ENCODE measurements at regions not wholly inside any gene's neighbourhood (a gene's known extent, or its start where the extent isn't known, plus 50 kb on each side); places are given as distances from the start of the nearest gene placed in this dataset.
"Not testable (repeated sequence)": the region's sequence is repeated elsewhere in the genome, so short reads cannot be mapped to it uniquely, and the experiment has no call there.

DNA sequence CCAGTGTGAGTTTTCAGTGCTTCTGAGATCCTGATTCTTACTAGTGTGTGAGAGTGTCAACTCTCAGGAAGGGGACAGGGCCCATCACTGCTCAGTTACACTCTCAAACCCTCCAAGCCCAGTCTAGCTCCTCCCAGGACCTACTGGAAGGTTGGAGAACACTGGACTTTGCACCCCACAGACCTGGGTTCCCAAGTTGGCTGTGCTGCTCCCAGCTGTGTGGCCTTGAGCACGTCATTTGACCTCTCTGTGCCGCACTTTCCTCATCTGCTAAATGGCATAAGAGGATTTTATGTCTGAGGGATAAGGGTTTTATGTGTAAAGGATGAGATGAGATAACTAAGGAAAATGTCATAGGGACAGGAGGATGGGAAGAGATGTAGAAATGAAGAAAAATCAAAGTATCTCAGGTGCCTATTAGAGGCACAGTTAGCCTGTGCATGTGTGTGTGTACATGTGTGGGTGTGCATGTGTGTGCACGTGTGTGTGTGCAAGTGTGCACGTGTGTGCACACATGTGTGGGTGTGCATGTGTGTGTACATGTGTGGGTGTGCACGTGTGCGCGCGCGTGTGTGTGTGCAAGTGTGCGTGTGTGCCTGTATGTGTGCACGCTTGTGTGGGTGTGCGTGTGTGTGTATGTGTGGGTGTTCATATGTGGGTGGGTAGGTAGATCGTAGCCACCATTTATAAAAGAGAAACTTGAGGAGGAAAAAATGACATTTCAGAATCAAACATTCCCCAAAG is 108.0 kb upstream of the GRK3 start:
- DNase-seq (ENCODE audit: low read depth in 3 of 3) = not testable (repeated sequence)

DNA sequence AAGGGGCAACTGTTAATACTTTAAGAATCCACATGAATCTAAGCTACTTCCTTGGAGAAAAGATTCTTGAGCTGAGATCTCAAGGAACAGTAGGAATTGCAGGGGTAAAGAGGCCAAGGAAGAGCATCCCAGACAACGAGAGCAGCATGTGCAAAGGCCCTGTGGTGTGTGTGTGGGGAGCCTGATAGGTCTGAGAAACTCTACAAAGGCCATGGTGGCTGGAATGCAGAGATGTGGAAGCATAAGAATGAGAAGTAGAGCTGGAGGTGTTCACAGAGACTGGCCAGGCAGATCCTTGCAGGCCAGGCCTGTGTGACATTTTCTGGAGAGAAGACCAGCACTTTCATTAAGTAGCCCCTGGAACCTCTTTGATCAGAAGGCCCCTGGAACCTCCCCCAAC is 105.8 kb upstream of the GRK3 start:
- not testable (repeated sequence) for DNase-seq (ENCODE audit: low read depth in 3 of 3)

DNA sequence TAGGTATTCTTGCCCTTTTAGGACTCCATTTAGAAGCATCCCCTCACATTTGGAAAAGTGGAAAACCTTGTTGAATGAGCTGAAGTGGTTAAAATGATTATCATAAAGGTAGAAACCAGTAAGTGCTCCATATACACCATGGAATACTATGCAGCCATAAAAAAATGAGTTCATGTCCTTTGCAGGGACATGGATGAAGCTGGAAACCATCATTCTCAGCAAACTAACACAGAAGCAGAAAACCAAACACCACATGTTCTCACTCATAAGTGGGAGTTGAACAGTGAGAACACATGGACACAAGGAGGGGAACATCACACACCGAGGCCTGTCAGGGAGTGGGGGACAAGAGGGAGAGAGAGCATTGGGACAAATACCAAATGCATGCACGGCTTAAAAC is 103.8 kb upstream of the GRK3 start:
- DNase-seq (ENCODE audit: low read depth in 3 of 3) = not testable (repeated sequence)

DNA sequence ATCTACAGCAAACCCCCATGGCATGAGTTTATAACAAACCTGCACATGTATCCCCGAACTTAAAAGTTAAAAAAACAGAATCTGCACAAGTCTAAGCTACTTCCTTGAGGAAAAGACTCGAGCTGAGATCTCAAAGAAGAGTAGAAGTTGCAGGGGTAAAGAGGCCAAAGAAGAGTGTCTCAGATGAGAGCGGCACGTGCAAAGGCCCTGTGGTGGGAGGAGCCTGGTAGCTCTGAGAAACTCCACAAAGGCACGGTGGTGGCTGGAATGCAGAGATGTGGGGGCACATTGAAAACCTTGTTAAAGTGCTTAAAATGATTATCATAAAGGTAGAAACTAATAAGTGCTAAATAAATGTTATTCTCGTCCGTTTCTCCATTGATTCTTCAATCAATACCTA is 103.2 kb upstream of the GRK3 start:
- no peak for DNase-seq (ENCODE audit: low read depth in 3 of 3)

DNA sequence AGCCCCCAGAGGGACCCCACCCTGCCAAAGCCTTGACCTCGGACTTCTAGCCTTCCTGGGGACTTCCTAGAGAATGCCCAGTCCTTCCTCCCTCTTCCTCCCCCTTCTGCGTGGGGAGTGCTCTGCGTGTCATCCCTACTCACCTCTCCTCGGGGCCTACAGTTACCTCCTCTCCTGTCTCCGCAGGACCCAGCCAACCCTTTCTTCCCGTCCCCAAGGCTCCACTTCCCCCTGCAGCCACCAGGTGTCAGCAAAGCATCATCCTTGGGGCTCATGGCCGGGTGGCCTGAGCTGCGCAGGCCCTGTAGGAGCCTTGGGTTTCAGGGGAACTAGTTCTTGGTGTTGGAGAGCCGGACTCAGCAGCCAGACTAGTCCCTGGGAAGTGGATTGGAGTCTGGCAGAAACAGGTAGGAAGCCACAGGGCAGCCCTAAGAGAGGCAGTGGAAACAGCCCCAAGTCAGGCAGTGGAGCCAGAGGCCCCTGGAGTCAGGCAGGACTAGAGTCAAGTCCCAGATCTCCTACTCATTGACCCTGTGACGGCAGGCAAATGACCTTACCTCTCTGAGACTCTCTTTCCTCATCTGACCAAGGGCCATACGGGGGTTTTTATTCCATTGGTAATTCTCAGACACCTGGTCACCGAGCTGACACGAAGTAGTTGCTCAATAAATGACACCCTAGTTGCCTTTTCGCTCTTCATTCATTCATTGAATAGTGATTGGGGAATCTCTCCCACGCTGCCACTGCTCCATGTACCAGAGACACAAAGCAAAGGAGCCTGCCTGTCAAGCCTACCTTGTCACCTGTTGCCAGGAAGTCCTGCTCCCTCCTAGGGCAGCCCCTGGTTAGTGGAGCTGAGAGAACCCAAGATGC is 101.8 kb upstream of the GRK3 start:
- peak; percentile 47 to 53 (median 49) for DNase-seq (ENCODE audit: low read depth in 3 of 3)

DNA sequence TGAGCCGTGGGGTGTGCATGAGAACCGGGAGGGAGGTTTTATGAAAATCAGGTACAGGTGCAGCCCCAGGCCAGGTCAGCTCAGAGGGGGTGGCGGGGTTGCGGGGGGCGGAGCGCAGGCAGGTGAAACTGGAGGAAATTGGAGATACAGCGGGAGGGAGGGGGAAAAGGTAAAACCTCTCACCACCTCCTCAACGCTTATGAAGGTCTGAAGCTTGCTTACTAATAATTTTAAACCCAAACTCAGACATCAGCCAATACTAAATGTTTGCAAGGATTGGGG is 101.2 kb upstream of the GRK3 start:
- DNase-seq (ENCODE audit: low read depth in 3 of 3) = not testable (repeated sequence)

DNA sequence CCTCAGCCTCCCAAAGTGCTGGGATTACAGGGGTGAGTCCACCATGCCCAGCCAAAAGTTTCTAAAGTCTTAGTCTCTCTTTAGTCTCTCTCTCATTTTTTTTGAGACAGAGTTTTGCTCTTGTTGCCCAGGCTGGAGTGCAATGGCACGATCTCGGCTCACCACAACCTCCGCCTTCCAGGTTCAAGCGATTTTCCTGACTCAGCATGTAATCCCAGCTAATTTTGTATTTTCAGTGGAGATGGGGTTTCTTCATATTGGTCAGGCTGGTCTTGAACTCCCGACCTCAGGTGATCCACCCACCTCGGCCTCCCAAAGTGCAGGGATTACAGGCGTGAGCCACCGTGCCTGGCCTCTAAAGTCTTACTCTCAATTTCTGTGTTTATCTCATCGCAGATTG is 100.1 kb upstream of the GRK3 start:
- not testable (repeated sequence) for DNase-seq (ENCODE audit: low read depth in 3 of 3)

DNA sequence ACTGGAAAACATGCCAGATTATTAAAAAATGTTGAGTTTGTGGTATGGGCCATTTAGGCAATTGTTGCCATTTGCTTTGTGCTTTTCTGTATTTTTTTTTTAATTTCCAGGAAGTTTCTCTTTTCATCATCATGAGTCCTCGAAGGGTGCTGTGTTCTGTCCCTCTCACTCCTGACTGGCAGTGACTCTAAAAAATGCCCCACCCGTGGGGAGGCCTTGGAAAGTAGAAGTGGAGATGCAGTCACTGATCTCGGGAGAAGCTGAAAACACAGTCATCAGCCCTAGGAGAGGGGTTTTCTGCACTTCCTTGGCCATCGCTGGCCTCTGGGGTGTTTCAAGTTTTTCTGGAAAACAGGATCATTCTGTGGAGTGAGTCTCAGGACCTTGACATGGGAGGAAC is 98.5 kb upstream of the GRK3 start:
- DNase-seq (ENCODE audit: low read depth in 3 of 3) = no peak

DNA sequence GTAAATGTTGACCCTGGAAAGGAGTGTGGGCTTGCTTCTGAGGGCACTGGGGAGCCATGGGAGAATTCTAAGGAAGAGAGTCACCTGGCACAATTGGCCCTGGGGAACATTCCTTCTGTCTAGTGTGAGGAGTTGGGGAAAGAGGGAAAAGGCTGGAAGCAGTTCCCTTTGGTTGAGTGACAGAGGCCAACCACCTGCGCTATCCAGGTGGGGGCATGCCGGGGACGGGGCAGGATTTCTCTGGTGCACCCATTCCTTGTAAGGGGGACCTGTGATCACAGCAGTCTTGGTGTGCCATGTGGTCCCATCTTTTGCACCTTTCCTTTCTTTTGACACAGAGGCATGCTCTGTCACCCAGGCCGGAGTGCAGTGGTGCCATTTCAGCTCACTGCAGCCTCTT is 92.1 kb upstream of the GRK3 start:
- no peak for DNase-seq (ENCODE audit: low read depth in 3 of 3)

DNA sequence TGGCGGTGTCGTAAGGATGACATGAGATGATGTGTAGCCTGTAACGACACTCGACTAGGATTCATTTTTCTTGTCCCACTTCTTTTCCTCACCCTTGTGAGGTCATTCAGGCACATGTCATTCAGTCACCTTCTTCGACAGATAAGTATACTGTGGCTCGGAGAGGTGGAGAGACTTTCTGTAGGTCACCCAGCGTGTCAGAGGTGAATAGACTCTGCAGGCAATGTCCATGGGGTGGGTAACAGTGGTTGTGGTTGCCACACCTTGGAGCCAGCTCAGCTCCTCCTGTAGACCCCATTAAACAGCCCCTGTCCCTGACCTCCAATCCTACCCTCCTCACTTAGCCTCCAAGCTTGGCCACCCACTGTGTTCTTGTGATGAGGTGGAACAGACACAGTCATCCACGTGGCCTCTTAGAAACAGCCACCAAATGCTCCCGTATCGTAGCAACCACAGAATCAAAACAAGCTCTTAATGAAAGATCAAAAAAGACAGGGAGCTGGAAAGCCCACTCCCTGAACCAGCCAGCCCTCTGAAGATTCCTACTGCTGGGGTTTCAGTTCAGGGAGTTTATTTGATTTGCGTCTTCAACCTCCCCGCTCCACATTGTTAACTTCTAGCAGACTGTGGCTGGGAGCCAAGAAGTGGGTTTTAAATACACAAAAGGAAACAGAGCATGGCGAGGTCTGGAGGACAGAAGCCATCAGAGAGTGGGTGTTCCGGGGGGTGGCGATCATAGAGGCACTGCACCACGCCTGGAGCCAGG is 89.0 kb upstream of the GRK3 start:
- no peak for DNase-seq (ENCODE audit: low read depth in 3 of 3)

DNA sequence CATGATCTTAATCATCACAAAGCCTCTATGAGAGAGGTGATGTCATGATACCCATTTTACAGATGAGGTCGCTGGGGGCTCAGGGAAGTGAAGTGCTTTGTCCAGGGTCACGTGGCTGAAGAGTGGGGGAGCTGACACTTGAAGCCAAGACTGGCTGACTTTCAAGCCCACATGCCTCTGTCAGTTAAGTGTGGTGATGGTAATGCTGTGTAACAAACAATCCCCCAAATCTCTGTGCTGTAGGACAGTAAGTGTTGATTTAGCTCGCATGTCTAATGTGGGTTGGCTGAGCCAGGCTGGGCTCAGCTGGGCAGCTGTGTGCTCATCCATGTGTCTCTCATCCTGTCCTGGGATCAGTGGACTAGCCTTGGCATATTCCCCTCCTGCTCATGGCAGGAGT is 87.1 kb upstream of the GRK3 start:
- no peak for DNase-seq (ENCODE audit: low read depth in 3 of 3)

DNA sequence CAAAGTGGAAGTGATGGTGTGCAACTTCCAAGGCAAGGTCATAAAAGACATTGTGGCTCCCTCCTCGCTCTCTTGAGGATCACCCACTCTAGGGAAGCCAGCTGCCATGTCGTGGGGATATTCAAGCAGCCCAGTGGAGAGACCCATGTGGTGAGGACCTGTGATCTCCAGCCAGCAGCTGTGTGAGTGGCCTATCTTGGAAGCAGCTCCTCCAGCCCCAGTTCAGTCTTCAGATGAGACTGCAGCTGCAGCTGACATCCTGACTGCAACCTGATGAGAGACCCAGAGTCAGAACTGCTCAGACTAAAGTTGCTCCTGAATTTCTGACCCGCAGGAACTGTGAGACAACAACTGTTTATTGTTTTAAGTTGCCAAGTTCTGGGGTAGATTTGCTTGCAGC is 86.4 kb upstream of the GRK3 start:
- DNase-seq (ENCODE audit: low read depth in 3 of 3) = no peak

DNA sequence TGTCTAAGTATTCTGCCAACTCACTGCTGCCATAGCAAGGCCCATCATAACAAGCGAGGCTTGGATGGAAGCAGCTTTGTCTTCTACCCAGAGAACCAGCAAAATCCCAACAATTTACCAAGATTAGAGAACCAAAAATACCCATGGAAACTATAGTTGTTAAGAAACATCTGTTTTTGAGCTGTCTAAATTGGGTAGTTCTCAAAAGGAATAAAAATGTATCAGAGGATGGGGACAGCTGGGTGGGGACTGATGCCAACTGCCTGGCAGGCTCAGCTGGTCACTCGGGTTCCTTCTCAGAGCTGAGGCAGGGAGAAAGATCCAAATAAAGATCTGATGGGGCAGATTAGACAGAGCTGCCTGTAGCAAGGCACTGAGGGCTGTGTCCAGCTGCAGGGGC is 85.9 kb upstream of the GRK3 start:
- no peak for DNase-seq (ENCODE audit: low read depth in 3 of 3)

DNA sequence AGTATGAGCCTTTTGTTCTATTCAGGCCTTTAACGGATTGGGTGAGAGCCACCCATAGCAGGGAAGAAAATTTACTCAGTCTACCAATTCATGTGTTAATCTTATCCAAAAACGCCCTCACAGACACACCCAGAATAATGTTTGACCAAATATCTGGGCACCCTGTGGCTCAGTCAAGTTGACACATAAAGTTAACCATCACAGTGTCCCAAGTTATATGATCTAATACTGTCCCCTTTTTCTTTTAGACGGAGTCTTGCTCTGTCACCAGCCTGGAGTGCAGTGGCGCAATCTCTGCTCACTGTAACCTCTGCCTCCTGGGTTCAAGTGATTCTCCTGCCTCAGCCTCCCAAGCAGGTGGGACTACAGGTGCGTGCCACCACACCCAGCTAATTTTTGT is 83.6 kb upstream of the GRK3 start:
- DNase-seq (ENCODE audit: low read depth in 3 of 3) = not testable (repeated sequence)

DNA sequence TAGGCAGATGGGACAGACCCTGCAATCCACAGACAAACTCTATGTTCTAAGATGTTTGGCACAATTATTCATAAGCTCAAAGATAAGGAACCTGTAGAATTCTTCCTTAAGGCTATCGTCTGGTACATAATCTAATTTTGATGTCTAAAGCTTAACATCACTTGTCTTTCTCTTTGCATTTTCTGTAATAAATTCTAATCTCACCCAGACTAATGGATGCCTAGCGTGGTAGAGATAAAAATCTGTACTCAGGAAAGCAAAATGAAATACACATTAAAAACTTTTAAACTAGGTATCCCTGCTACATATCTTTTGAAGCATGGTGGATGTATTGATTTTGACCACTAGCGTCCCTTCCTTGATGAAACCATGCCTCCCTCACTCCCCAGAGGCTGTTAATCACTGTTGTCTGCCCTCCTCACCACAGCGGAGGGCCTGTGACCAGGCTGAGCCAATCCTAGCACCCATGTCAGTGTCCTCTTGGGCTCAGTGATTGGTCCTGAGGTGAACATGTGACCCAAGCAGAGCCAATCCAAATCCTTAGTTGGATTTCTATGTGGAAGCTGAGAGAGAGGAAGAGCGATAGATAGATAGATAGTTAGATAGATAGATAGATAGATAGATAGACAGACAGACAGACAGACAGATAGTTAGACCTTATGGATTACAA is 82.2 kb upstream of the GRK3 start:
- no peak for DNase-seq (ENCODE audit: low read depth in 3 of 3)

DNA sequence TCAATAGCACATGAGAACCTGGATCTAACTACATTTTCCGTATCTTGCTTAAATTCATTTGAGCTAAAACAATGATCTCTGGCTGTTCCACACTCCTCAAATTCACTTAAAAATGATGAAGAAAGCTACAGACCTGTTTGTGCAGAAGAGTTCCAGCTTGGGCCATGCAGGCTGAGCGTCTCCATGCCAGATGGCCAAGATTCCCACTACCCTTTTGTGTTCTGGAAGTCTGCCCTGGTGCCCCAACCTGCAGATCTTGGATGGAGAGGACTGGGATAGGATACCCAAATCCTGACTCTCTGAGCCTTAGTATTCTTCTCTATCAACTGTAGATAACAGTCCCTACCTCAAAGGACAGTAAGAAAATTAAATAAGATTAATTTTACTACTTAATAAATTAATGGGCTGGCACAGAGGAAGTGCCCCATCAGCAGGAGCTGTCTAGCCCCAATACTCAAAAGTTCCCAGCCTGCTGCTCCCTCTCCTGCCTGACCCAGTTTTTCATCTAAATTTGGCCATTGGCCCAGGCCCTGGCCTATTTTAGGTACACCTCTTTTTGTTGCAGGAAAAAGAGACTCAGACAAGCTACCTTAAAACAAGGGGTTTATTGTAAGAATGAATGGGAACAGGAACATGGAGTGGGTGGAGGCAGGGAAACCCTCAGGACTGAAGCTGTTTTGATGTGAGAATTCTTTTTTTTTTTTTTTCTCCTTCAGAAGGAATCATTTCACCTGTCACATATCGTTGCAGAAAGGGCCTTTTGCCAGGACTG is 81.4 kb upstream of the GRK3 start:
- DNase-seq (ENCODE audit: low read depth in 3 of 3) = no peak

DNA sequence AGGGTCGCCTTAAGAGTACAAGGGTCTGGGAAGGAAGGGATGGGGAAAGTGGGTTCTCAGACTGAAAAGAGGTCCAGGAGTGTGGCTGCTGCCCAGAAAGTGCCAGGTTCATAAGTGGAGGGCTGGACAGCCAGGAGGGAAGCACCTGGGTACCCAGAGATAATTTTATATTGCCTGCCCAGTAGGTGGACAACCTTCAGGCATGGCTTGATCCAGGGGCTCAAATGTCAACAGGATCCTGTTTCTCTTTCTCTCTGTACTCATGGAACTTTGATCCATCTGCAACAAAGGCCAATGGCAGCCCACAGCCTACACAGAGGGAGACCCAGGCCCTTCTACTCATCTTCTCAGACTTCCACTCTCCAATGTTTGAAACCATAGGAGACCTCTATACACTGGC is 80.5 kb upstream of the GRK3 start:
- no peak for DNase-seq (ENCODE audit: low read depth in 3 of 3)

DNA sequence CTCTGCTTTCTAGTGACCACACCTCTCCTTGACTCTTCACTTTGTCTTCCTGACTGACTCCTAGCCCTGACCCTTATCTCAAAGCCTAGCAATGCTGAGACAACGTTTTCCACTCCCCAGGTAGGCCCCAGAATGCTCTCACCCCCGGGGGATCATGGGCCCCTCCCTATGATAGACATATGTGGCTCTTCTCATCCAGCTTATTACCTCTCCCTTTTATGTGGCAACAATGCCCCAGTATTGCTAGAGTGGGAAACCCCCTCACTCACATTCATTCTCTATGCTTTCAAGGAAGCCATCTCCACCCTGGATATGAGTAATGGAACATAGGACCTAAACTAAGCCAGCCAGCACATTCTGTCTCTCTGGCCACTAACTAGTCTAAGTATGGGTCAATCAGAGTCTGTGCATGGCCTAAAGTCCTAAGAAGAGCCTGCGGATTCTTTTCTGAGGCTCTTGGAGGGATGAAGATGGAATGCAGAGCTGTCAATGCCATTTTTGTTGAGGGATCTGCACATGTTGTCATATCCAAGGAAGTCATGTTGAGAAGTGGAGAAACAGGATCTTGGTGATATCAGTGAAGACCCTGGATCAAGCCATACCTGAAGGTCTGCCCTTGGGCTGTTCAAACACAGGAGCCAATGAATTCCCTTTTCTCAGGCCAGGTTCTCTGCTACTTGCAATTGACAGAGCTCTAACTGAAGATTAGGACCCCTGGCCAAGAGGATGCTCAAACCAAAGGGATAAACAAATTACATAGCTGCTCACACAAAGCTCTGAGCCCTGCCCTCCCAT is 79.8 kb upstream of the GRK3 start:
- no peak for DNase-seq (ENCODE audit: low read depth in 3 of 3)

DNA sequence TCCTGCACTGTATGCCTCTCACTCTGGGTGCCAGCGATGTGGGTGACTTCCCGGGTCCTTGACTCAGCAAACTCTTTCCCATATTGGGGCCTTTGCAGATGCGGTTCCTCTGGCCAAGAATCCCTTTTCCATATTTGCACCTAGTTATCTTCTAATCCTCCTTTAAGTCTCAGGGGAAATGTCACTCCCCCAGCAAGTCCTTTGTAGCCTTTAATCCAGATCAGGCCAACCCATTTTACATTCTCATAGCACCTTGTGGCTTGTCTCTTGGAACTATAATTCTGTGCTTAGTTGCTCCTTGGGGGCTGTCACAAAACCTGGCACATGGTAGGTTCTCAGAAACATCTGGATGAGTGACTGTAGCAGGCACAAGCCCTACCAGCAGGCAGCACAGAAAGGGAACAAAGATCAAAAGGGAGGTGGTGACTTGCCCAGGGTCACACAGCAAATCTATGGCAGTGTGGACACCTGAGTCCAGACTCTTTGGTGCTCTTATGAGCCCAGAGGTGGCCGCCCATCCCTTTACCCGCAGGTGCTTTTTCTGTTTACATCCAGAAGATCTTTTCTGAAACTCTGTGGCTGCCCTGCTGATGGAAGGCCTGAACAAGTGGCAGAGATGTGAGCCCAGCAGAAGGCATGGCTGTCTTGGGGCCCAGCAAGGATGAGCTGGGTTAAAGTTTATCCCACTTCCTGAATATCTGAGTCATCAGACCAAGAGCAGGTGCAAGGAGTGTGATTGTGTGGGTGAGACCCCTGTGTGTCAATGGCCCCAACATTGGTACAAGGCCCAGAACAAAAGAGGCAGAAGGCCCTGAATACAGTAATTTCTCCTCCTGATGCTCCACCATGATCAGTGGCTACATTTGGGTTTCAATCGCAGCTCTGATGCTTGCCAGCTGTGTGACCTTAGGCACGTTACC is 78.6 kb upstream of the GRK3 start:
- no peak for DNase-seq (ENCODE audit: low read depth in 3 of 3)

Data from stimulated activated CD4-positive, alpha-beta T cell treated with anti-CD3 and anti-CD28 coated beads, TNF-alpha, amount 100 ng/mL, for 4 hours (primary cell).